ENCODE measurements at regions not wholly inside any gene's neighbourhood (a gene's known extent, or its start where the extent isn't known, plus 50 kb on each side); places are given as distances from the start of the nearest gene placed in this dataset.

DNA sequence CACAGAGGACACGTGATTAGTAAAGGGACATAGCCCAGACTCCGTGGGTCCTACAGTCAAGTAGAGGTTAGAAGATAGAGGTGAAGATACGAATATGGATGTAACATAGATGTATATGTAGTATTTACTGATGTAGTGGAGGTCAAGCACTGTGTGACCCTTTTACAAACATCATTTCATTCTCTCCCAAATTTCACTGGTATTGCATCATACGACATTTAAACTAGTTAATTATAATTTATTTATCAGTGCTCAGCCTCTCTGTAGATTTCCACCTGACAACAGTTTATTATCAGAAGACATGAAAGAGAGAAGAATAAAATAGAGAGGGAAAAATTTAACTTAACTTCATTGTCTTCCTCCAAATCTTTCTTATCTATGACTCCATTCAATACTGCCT is 927.9 kb upstream of the TMEM132C start:
- no peak for DNase-seq
- Histone ChIP-seq H3K4me1 (replicated peaks in 1 of 2) (no peaks in the 10 kb centered on the region), H3K4me3 (no peak overlapping the region), H3K9me3 (replicated peaks in 1 of 3) (no peaks in the 10 kb centered on the region), H3K27ac (no peak overlapping the region), H3K27me3 (no peaks in the 10 kb centered on the region), H3K36me3 (replicated peaks in 1 of 2) (no peaks in the 10 kb centered on the region)
- 62 to 78% (median 65%) methylated on average over 4 of the region's 4 CpGs for WGBS, 4 donors
- TF ChIP-seq, protein P1, sequence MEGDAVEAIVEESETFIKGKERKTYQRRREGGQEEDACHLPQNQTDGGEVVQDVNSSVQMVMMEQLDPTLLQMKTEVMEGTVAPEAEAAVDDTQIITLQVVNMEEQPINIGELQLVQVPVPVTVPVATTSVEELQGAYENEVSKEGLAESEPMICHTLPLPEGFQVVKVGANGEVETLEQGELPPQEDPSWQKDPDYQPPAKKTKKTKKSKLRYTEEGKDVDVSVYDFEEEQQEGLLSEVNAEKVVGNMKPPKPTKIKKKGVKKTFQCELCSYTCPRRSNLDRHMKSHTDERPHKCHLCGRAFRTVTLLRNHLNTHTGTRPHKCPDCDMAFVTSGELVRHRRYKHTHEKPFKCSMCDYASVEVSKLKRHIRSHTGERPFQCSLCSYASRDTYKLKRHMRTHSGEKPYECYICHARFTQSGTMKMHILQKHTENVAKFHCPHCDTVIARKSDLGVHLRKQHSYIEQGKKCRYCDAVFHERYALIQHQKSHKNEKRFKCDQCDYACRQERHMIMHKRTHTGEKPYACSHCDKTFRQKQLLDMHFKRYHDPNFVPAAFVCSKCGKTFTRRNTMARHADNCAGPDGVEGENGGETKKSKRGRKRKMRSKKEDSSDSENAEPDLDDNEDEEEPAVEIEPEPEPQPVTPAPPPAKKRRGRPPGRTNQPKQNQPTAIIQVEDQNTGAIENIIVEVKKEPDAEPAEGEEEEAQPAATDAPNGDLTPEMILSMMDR (IDR thresholded peaks at IDR 0.05) = no peak
- TF ChIP-seq POLR2A (IDR thresholded peaks at IDR 0.05) = no peak
- intact Hi-C loops (cut with DNase I) = no loop called here

GRCh38 chr12:127340381-127340780 is 926.6 kb upstream of the TMEM132C start:
- H3K9me3 ChIP-seq (replicated peaks in 1 of 3) = no peaks in the 10 kb centered on the region
- WGBS, 4 donors = 80 to 87% (median 84%) methylated on average over 6 of the region's 6 CpGs
- H3K4me1 ChIP-seq (replicated peaks in 1 of 2) = no peaks in the 10 kb centered on the region
- no peaks in the 10 kb centered on the region for H3K27me3 ChIP-seq
- H3K27ac ChIP-seq = no peak overlapping the region
- DNase-seq = no peak
- H3K36me3 ChIP-seq (replicated peaks in 1 of 2) = no peaks in the 10 kb centered on the region
- TF ChIP-seq, protein P1 (IDR thresholded peaks at IDR 0.05) = no peak
- no peak for TF ChIP-seq POLR2A (IDR thresholded peaks at IDR 0.05)
- no peak overlapping the region for H3K4me3 ChIP-seq
- intact Hi-C loops (cut with DNase I) = no loop called here

- DNase-seq = no peak
- Histone ChIP-seq H3K27me3 (no peaks in the 10 kb centered on the region), H3K4me3 (no peak overlapping the region), H3K27ac (no peak overlapping the region), H3K36me3 (replicated peaks in 1 of 2) (no peaks in the 10 kb centered on the region), H3K4me1 (replicated peaks in 1 of 2) (no peaks in the 10 kb centered on the region), H3K9me3 (replicated peaks in 1 of 3) (no peaks in the 10 kb centered on the region)
- no peak for TF ChIP-seq POLR2A (IDR thresholded peaks at IDR 0.05)
- TF ChIP-seq, protein P1 (IDR thresholded peaks at IDR 0.05) = no peak
- intact Hi-C loops (cut with DNase I) = no loop called here
- 66 to 72% (median 69%) methylated on average over 6 of the region's 6 CpGs for WGBS, 4 donors
Measured at GRCh38 chr12:127342861-127343260, 924.1 kb upstream of the TMEM132C start.

GRCh38 chr12:127343940-127344339 is 923.0 kb upstream of the TMEM132C start:
- Histone ChIP-seq H3K36me3 (replicated peaks in 1 of 2) (no peaks in the 10 kb centered on the region), H3K27me3 (no peaks in the 10 kb centered on the region), H3K9me3 (replicated peaks in 1 of 3) (no peaks in the 10 kb centered on the region), H3K4me3 (no peak overlapping the region), H3K4me1 (replicated peaks in 1 of 2) (no peaks in the 10 kb centered on the region), H3K27ac (no peak overlapping the region)
- WGBS, 4 donors = 52 to 55% (median 54%) methylated on average over 5 of the region's 5 CpGs
- DNase-seq = no peak
- intact Hi-C loops (cut with DNase I) = no loop called here
- TF ChIP-seq, protein P1 (IDR thresholded peaks at IDR 0.05) = no peak
- TF ChIP-seq POLR2A (IDR thresholded peaks at IDR 0.05) = no peak

All from adrenal gland (tissue), 9 donors.